Nephron progenitor cell (in vitro differentiated cells): ENCODE measurements at regions not wholly inside any gene's neighbourhood (a gene's known extent, or its start where the extent isn't known, plus 50 kb on each side); places are given as distances from the start of the nearest gene placed in this dataset.

Experiments
- DNase-seq: peaks from one replicate; pipeline ENCODE4 v3.0.0; 2021
- H3K27ac Mint-ChIP-seq: 2 replicates; pipeline ENCODE4 v1.8.0; 2021; ENCODE audit warnings: mild to moderate bottlenecking, moderate library complexity, mixed read lengths
- H3K27me3 Mint-ChIP-seq: 2 replicates; pipeline ENCODE4 v1.8.0; 2021; ENCODE audit warnings: mild to moderate bottlenecking, low read depth, mixed read lengths; ENCODE audit not compliant: poor library complexity
- H3K36me3 Mint-ChIP-seq: 2 replicates; pipeline ENCODE4 v1.8.0; 2021; ENCODE audit warnings: low read depth, mixed read lengths
- H3K4me1 Mint-ChIP-seq: 2 replicates; pipeline ENCODE4 v1.8.0; 2021; ENCODE audit warnings: mixed read lengths
- H3K4me3 Mint-ChIP-seq: 2 replicates; pipeline ENCODE4 v1.8.0; 2021; ENCODE audit warnings: mild to moderate bottlenecking, moderate library complexity, mixed read lengths
- H3K9me3 Mint-ChIP-seq: 2 replicates; pipeline ENCODE4 v1.8.0; 2021; ENCODE audit warnings: mild to moderate bottlenecking, moderate library complexity, mixed read lengths
- TF ChIP-seq, protein P1 (sequence below): fragments of 200-600 bp; sonication (generic); IDR thresholded peaks from 2 replicates; pipeline ENCODE4 v1.5.0; 2021; ENCODE audit warnings: antibody characterized with exemption

DNA sequence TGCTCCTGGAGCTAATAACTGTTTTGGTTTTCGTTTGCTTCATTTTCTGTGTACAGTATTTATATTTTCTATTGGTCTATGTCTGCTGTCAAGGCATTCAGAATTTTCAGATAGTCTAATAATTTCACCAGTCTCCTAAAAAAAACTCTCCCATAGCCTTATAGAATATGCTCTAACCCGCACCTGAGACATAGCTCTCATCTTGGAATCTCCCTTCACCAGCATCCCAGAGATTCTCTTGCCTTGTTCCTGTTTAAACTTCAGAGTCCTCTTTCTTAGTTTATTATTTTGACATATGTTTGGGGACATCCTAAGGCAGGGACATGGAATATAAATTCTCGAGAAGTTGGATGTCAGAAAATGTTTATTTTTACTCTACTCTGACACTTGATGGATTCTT, 58.3 kb upstream of the MED4 start:
- Mint-ChIP-seq H3K9me3 (peaks cover 3% of the 10 kb centered on the region), H3K27ac (no peak overlapping the region)

GRCh38 chr13:48151363-48152161, 56.7 kb upstream of the MED4 start:
- H3K36me3 Mint-ChIP-seq = no peaks in the 10 kb centered on the region

More for the DNA sequence above, 58.3 kb upstream of the MED4 start:
- TF ChIP-seq, protein P1, sequence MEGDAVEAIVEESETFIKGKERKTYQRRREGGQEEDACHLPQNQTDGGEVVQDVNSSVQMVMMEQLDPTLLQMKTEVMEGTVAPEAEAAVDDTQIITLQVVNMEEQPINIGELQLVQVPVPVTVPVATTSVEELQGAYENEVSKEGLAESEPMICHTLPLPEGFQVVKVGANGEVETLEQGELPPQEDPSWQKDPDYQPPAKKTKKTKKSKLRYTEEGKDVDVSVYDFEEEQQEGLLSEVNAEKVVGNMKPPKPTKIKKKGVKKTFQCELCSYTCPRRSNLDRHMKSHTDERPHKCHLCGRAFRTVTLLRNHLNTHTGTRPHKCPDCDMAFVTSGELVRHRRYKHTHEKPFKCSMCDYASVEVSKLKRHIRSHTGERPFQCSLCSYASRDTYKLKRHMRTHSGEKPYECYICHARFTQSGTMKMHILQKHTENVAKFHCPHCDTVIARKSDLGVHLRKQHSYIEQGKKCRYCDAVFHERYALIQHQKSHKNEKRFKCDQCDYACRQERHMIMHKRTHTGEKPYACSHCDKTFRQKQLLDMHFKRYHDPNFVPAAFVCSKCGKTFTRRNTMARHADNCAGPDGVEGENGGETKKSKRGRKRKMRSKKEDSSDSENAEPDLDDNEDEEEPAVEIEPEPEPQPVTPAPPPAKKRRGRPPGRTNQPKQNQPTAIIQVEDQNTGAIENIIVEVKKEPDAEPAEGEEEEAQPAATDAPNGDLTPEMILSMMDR = no peak
- DNase-seq = no peak
- no peaks in the 10 kb centered on the region for H3K27me3 Mint-ChIP-seq
- H3K4me1 Mint-ChIP-seq = peaks cover 5% of the 10 kb centered on the region
- H3K4me3 Mint-ChIP-seq = no peak overlapping the region
- no peaks in the 10 kb centered on the region for H3K36me3 Mint-ChIP-seq

GRCh38 chr13:48148454-48148853, 53.5 kb upstream of the MED4 start:
- Mint-ChIP-seq H3K4me3 (no peak overlapping the region), H3K36me3 (no peaks in the 10 kb centered on the region), H3K27ac (no peak overlapping the region), H3K27me3 (no peaks in the 10 kb centered on the region), H3K4me1 (no peaks in the 10 kb centered on the region), H3K9me3 (peaks cover 8% of the 10 kb centered on the region)
- DNase-seq = no peak
- TF ChIP-seq, protein P1 = no peak

More at GRCh38 chr13:48151363-48152161, 56.7 kb upstream of the MED4 start:
- Mint-ChIP-seq H3K4me1 (peaks cover 5% of the 10 kb centered on the region), H3K4me3 (no peak overlapping the region), H3K27me3 (no peaks in the 10 kb centered on the region), H3K27ac (no peak overlapping the region), H3K9me3 (peaks cover 8% of the 10 kb centered on the region)
- TF ChIP-seq, protein P1 = no peak
- no peak for DNase-seq

GRCh38 chr13:48146636-48147035, 51.7 kb upstream of the MED4 start:
- no peaks in the 10 kb centered on the region for H3K4me1 Mint-ChIP-seq
- no peak overlapping the region for H3K4me3 Mint-ChIP-seq
- H3K27me3 Mint-ChIP-seq = no peaks in the 10 kb centered on the region
- H3K36me3 Mint-ChIP-seq = no peaks in the 10 kb centered on the region
- H3K9me3 Mint-ChIP-seq = peaks cover 15% of the 10 kb centered on the region
- TF ChIP-seq, protein P1 = no peak
- H3K27ac Mint-ChIP-seq = no peak overlapping the region
- DNase-seq = no peak

GRCh38 chr13:48146122-48146521, 51.2 kb upstream of the MED4 start:
- no peak for DNase-seq
- no peaks in the 10 kb centered on the region for H3K36me3 Mint-ChIP-seq
- H3K9me3 Mint-ChIP-seq = peaks cover 20% of the 10 kb centered on the region
- no peaks in the 10 kb centered on the region for H3K27me3 Mint-ChIP-seq
- no peak overlapping the region for H3K4me3 Mint-ChIP-seq
- H3K4me1 Mint-ChIP-seq = no peaks in the 10 kb centered on the region
- TF ChIP-seq, protein P1 = no peak
- no peak overlapping the region for H3K27ac Mint-ChIP-seq
